Calu3 (cell line): ENCODE measurements at regions not wholly inside any gene's neighbourhood (a gene's known extent, or its start where the extent isn't known, plus 50 kb on each side); places are given as distances from the start of the nearest gene placed in this dataset.

ENCODE experiments used
- BruUV-seq: library from RNA; stranded (reverse); fragments of 400-500 nt; replicated peaks from 2 replicates; lab custom pipeline; 2021; lab: Mats Ljungman, UMichigan
- CTCF ChIA-PET: fragments of 300-600 bp; sonication (Branson Sonifier 250); formaldehyde crosslinking; loops from one replicate; lab custom pipeline; 2022; ENCODE audit warnings: antibody characterized with exemption; lab: Charles Lee
- DNase-seq: peaks from one replicate; pipeline ENCODE4 v3.0.0; 2022
- H3K27ac Mint-ChIP-seq: one replicate; pipeline ENCODE4 v1.8.0; 2022; ENCODE audit warnings: mixed read lengths; ENCODE audit not compliant: unreplicated experiment
- H3K27me3 Mint-ChIP-seq: one replicate; pipeline ENCODE4 v1.8.0; 2022; ENCODE audit warnings: mixed read lengths; ENCODE audit not compliant: unreplicated experiment
- H3K36me3 Mint-ChIP-seq: one replicate; pipeline ENCODE4 v1.8.0; 2022; ENCODE audit warnings: mild to moderate bottlenecking, moderate library complexity, mixed read lengths; ENCODE audit not compliant: insufficient read depth, unreplicated experiment
- H3K4me1 Mint-ChIP-seq: one replicate; pipeline ENCODE4 v1.8.0; 2022; ENCODE audit warnings: mild to moderate bottlenecking, low read depth, mixed read lengths; ENCODE audit not compliant: unreplicated experiment
- H3K4me3 Mint-ChIP-seq: one replicate; pipeline ENCODE4 v1.8.0; 2022; ENCODE audit warnings: mild to moderate bottlenecking, low read depth, moderate library complexity, mixed read lengths; ENCODE audit not compliant: unreplicated experiment
- H3K9me3 Mint-ChIP-seq: one replicate; pipeline ENCODE4 v1.8.0; 2022; ENCODE audit warnings: low read depth, mixed read lengths; ENCODE audit not compliant: unreplicated experiment
- intact Hi-C: fragments of 100-400 bp; cut with micrococcal nuclease; formaldehyde crosslinking; loops from one replicate; pipeline ENCODE4 v1.10.0; 2022; ENCODE audit not compliant: unreplicated experiment
- TF ChIP-seq, protein P1 (sequence below): fragments of 200-600 bp; IDR thresholded peaks from one replicate; pipeline ENCODE4 v1.8.0; 2022; ENCODE audit warnings: antibody characterized with exemption; ENCODE audit not compliant: unreplicated experiment

- TF ChIP-seq, protein P1, sequence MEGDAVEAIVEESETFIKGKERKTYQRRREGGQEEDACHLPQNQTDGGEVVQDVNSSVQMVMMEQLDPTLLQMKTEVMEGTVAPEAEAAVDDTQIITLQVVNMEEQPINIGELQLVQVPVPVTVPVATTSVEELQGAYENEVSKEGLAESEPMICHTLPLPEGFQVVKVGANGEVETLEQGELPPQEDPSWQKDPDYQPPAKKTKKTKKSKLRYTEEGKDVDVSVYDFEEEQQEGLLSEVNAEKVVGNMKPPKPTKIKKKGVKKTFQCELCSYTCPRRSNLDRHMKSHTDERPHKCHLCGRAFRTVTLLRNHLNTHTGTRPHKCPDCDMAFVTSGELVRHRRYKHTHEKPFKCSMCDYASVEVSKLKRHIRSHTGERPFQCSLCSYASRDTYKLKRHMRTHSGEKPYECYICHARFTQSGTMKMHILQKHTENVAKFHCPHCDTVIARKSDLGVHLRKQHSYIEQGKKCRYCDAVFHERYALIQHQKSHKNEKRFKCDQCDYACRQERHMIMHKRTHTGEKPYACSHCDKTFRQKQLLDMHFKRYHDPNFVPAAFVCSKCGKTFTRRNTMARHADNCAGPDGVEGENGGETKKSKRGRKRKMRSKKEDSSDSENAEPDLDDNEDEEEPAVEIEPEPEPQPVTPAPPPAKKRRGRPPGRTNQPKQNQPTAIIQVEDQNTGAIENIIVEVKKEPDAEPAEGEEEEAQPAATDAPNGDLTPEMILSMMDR, result no peak
- CTCF ChIA-PET, result no interaction called here
- no TSS peak for BruUV-seq
Measured at GRCh38 chr4:28250646-28251045, 1390.0 kb downstream of the STIM2 start.

GRCh38 chr4:28251831-28252230 is 1391.2 kb downstream of the STIM2 start:
- H3K4me1 Mint-ChIP-seq, result no peaks in the 10 kb centered on the region
- intact Hi-C loops, result no loop called here
- H3K27ac Mint-ChIP-seq, result no peak overlapping the region
- no peaks in the 10 kb centered on the region for H3K27me3 Mint-ChIP-seq
- no peak for DNase-seq
- CTCF ChIA-PET, result no interaction called here
- no peaks in the 10 kb centered on the region for H3K36me3 Mint-ChIP-seq
- peaks cover 10% of the 10 kb centered on the region for H3K9me3 Mint-ChIP-seq
- no peak overlapping the region for H3K4me3 Mint-ChIP-seq
- BruUV-seq, result no TSS peak
- TF ChIP-seq, protein P1, result no peak

More at GRCh38 chr4:28250646-28251045, 1390.0 kb downstream of the STIM2 start:
- Mint-ChIP-seq H3K36me3 (no peaks in the 10 kb centered on the region), H3K9me3 (peaks cover 6% of the 10 kb centered on the region), H3K4me1 (no peaks in the 10 kb centered on the region), H3K27me3 (no peaks in the 10 kb centered on the region), H3K27ac (no peak overlapping the region), H3K4me3 (no peak overlapping the region)
- no peak for DNase-seq
- intact Hi-C loops, result no loop called here

GRCh38 chr4:28254003-28254402 is 1393.4 kb downstream of the STIM2 start:
- CTCF ChIA-PET, result no interaction called here

GRCh38 chr4:28256295-28256694 is 1395.7 kb downstream of the STIM2 start:
- no TSS peak for BruUV-seq
- Mint-ChIP-seq H3K4me1 (no peaks in the 10 kb centered on the region), H3K27me3 (no peaks in the 10 kb centered on the region), H3K9me3 (peaks cover 10% of the 10 kb centered on the region), H3K4me3 (no peak overlapping the region), H3K27ac (no peak overlapping the region), H3K36me3 (no peaks in the 10 kb centered on the region)
- intact Hi-C loops, result no loop called here
- TF ChIP-seq, protein P1, result no peak
- no peak for DNase-seq
- CTCF ChIA-PET, result no interaction called here

More at GRCh38 chr4:28254003-28254402, 1393.4 kb downstream of the STIM2 start:
- Mint-ChIP-seq H3K9me3 (peaks cover 10% of the 10 kb centered on the region), H3K4me3 (no peak overlapping the region), H3K27me3 (no peaks in the 10 kb centered on the region), H3K4me1 (no peaks in the 10 kb centered on the region), H3K27ac (no peak overlapping the region), H3K36me3 (no peaks in the 10 kb centered on the region)
- TF ChIP-seq, protein P1, result no peak
- DNase-seq, result no peak
- no TSS peak for BruUV-seq
- intact Hi-C loops, result no loop called here
